ENCODE measurements at regions not wholly inside any gene's neighbourhood (a gene's known extent, or its start where the extent isn't known, plus 50 kb on each side); places are given as distances from the start of the nearest gene placed in this dataset.
"Not testable (repeated sequence)": the region's sequence is repeated elsewhere in the genome, so short reads cannot be mapped to it uniquely, and the experiment has no call there.

DNA sequence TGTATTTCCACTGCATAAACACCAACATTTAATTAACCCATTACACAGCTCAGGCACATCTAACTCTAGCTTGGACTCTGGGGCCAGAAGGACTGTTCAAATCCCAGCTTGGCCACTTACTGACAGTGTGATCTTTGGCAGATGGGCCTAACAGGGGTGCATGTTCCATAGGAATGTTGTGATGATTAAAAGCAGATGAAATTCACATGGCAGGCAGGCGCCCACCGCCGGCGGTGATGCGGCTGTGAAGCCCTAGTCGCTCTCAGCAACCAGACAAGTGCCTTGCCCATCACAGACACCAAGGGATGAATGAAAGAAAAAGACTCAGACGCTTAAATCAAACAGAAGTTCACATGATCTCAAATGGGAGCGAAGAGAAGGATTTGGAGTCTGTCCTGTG is 84.6 kb upstream of the WSB1 start:
- no peak for DNase-seq (ENCODE audit: low spot score)
- TF ChIP-seq, protein P1, sequence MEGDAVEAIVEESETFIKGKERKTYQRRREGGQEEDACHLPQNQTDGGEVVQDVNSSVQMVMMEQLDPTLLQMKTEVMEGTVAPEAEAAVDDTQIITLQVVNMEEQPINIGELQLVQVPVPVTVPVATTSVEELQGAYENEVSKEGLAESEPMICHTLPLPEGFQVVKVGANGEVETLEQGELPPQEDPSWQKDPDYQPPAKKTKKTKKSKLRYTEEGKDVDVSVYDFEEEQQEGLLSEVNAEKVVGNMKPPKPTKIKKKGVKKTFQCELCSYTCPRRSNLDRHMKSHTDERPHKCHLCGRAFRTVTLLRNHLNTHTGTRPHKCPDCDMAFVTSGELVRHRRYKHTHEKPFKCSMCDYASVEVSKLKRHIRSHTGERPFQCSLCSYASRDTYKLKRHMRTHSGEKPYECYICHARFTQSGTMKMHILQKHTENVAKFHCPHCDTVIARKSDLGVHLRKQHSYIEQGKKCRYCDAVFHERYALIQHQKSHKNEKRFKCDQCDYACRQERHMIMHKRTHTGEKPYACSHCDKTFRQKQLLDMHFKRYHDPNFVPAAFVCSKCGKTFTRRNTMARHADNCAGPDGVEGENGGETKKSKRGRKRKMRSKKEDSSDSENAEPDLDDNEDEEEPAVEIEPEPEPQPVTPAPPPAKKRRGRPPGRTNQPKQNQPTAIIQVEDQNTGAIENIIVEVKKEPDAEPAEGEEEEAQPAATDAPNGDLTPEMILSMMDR (IDR thresholded peaks at IDR 0.05; ENCODE audit: extremely low read depth, missing control alignments): no peak

- DNase-seq (ENCODE audit: low spot score): not testable (repeated sequence)
Observed at GRCh38 chr17:27210809-27211208, 83.1 kb upstream of the WSB1 start.

DNA sequence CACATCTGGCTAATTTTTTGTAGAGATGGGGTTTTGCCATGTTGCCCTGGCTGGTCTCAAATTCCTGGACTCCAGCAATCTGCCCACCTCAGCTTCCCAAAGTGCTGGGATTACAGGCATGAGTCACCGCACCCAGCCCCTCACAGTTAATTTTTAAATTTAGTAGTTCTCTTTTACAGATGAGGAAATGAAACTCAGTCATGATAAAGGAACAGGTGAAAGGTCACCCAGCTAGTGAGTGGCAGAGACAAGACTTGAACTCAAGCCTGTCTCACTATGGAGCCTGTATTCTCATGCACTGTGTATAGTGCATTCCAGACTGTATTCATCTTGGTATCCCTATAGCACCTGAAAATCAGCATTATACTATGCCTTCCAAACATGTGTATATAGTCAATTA is 77.1 kb upstream of the WSB1 start:
- no peak for DNase-seq (ENCODE audit: low spot score)

GRCh38 chr17:27217631-27218030 is 76.3 kb upstream of the WSB1 start:
- DNase-seq (ENCODE audit: low spot score): peak; percentile 67
- TF ChIP-seq, protein P1 (IDR thresholded peaks at IDR 0.05; ENCODE audit: extremely low read depth, missing control alignments): no peak

More for the DNA sequence above, 77.1 kb upstream of the WSB1 start:
- TF ChIP-seq, protein P1 (IDR thresholded peaks at IDR 0.05; ENCODE audit: extremely low read depth, missing control alignments): no peak

GRCh38 chr17:27218041-27218440 is 75.9 kb upstream of the WSB1 start:
- no peak for DNase-seq (ENCODE audit: low spot score)
- TF ChIP-seq, protein P1 (IDR thresholded peaks at IDR 0.05; ENCODE audit: extremely low read depth, missing control alignments): no peak

GRCh38 chr17:27218719-27219488 is 75.0 kb upstream of the WSB1 start:
- TF ChIP-seq, protein P1 (IDR thresholded peaks at IDR 0.05; ENCODE audit: extremely low read depth, missing control alignments): no peak

DNA sequence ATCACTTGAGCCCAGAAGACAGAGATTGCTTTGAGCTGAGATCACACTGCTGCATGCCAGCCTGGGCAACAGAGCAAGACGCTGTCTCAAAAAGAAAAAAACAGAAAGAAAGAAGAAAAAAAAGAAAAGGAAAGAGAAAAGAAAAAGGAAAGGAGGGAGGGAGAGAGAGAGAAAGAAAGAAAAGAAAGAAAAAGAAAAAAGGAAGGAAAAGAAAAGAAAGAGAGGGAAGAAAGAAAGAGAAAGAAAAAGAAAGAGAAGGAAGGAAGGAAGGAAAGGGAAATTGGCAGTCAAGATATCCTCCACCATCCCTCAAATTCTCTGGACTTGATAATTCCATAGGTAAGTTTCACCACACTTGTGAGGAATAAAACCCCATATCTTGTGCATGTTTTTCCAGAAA is 71.4 kb upstream of the WSB1 start:
- no peak for DNase-seq (ENCODE audit: low spot score)

More at GRCh38 chr17:27218719-27219488, 75.0 kb upstream of the WSB1 start:
- peak; percentile 45 for DNase-seq (ENCODE audit: low spot score)

More for the DNA sequence above, 71.4 kb upstream of the WSB1 start:
- TF ChIP-seq, protein P1 (IDR thresholded peaks at IDR 0.05; ENCODE audit: extremely low read depth, missing control alignments): no peak
